ENCODE measurements at regions not wholly inside any gene's neighbourhood (a gene's known extent, or its start where the extent isn't known, plus 50 kb on each side); places are given as distances from the start of the nearest gene placed in this dataset.

DNA sequence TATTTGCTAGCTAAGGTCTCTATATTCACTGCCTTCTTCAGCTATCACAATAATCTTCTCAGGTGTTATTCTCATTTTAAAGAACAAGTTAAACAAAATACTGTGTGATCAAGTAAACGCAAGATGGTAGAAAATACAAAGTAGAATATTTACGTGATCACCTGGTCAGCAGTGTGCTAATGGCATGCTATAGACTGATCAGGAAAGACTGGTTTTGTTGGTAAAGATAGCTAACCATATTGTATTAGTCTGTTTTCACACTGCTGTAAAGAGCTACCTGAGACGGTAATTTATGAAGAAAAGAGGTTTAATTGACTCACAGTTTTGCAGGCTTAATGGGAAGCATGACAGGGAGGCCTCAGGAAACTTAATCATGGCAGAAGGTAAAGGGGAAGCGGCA is 50.4 kb downstream of the ZBTB38 start:
- TF ChIP-seq EZH2 (IDR thresholded peaks at IDR 0.05; ENCODE audit: insufficient read depth, poor library complexity, severe bottlenecking) (no peak), EZH2phosphoT487 (IDR thresholded peaks at IDR 0.05; ENCODE audit: insufficient read depth, low read depth) (no peak)
- H3K27me3 ChIP-seq (replicated peaks; ENCODE audit: insufficient read depth), result no peaks in the 10 kb centered on the region
- H3K9me3 ChIP-seq (ENCODE audit: low read depth), result no peaks in the 10 kb centered on the region
- H2AFZ ChIP-seq, result no peak overlapping the region
- H3F3A ChIP-seq (ENCODE audit: insufficient read depth), result peaks cover 71% of the 10 kb centered on the region
- H3K79me2 ChIP-seq (ENCODE audit: insufficient read depth), result peaks cover 100% of the 10 kb centered on the region
- H3K4me1 ChIP-seq (ENCODE audit: insufficient read depth), result peaks cover 46% of the 10 kb centered on the region
- peaks cover 39% of the 10 kb centered on the region; the same call in 1 of the 2 replicates for H3K36me3 ChIP-seq (ENCODE audit: low read depth)
- no peak overlapping the region for H3K4me3 ChIP-seq
- no peak overlapping the region for H3K27ac ChIP-seq
- DNase-seq, result no peak
- WGBS, 2 experiments (ENCODE audit: low coverage in 1 of 2, low lambda C conversion rate in 2 of 2, missing lambda C conversion rate in 2 of 2), result 95 to 96% methylated on average over 4 of the region's 4 CpGs
- in situ Hi-C loops (cut with MboI), result no loop called here
- no peaks in the 10 kb centered on the region for H4K20me1 ChIP-seq (ENCODE audit: insufficient read depth)
- H3K9ac ChIP-seq, result no peak overlapping the region
- no peaks in the 10 kb centered on the region for H3K9me2 ChIP-seq (ENCODE audit: insufficient read depth)
- H3K4me2 ChIP-seq (ENCODE audit: unreplicated experiment), result no peak overlapping the region

DNA sequence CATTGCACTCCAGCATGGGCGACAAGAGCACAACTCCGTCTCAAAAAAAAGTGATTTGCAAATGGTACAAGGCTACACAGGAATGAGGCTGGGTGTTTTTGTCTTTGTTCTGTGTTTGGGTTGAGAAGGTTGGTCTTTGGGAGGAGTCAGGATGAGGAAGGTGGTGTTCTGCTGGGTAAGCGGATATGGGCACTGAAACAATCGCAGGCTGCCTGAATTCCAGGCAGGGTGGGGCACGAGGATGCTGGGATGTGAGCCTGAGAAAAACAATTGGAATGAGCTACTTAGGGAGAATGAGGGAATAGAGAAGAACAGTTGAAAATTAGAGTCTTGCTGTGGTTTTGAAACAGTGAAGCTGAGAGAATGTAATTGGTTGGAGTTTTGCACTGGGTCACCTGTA is 51.6 kb downstream of the ZBTB38 start:
- in situ Hi-C loops (cut with MboI), result no loop called here
- Histone ChIP-seq H4K20me1 (ENCODE audit: insufficient read depth) (no peaks in the 10 kb centered on the region), H3K4me3 (no peak overlapping the region), H3K36me3 (ENCODE audit: low read depth) (peaks cover 35% of the 10 kb centered on the region; the same call in 1 of the 2 replicates), H3K9ac (no peak overlapping the region), H2AFZ (no peak overlapping the region), H3K79me2 (ENCODE audit: insufficient read depth) (peaks cover 100% of the 10 kb centered on the region), H3K27ac (peak overlapping the region; percentile 81), H3K27me3 (replicated peaks; ENCODE audit: insufficient read depth) (no peaks in the 10 kb centered on the region), H3F3A (ENCODE audit: insufficient read depth) (peaks cover 64% of the 10 kb centered on the region), H3K9me2 (ENCODE audit: insufficient read depth) (no peaks in the 10 kb centered on the region), H3K4me2 (ENCODE audit: unreplicated experiment) (no peak overlapping the region), H3K9me3 (ENCODE audit: low read depth) (no peaks in the 10 kb centered on the region), H3K4me1 (ENCODE audit: insufficient read depth) (peaks cover 34% of the 10 kb centered on the region)
- TF ChIP-seq EZH2phosphoT487 (IDR thresholded peaks at IDR 0.05; ENCODE audit: insufficient read depth, low read depth) (no peak), EZH2 (IDR thresholded peaks at IDR 0.05; ENCODE audit: insufficient read depth, poor library complexity, severe bottlenecking) (no peak)
- peak; percentile 27 for DNase-seq
- 61 to 68% methylated on average over 5 of the region's 5 CpGs for WGBS, 2 experiments (ENCODE audit: low coverage in 1 of 2, low lambda C conversion rate in 2 of 2, missing lambda C conversion rate in 2 of 2)

DNA sequence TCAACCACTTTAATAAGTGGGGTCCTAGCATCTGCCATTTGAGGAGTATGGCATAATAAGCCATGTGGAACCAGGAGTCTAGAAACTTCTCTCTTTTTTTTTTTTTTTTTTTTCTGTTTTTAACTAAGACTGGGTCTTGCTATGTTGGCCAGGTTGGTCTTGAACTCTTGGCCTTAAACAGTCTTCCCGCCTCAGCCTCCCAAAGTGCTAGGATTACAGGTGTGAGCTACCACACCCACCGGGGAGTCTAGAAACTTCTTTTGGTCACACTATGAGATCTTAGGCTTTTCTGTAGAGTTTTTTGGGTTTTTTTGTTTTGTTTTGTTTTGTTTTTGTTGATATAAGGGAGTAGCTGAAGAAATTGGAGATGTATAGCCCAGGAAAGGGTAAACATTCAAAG is 52.9 kb downstream of the ZBTB38 start:
- no peaks in the 10 kb centered on the region for H4K20me1 ChIP-seq (ENCODE audit: insufficient read depth)
- H3K4me3 ChIP-seq, result no peak overlapping the region
- DNase-seq, result no peak
- H3K9me2 ChIP-seq (ENCODE audit: insufficient read depth), result no peaks in the 10 kb centered on the region
- peak overlapping the region; percentile 81 for H3K27ac ChIP-seq
- no peaks in the 10 kb centered on the region for H3K27me3 ChIP-seq (replicated peaks; ENCODE audit: insufficient read depth)
- 98 to 100% methylated on average over 2 of the region's 2 CpGs for WGBS, 2 experiments (ENCODE audit: low coverage in 1 of 2, low lambda C conversion rate in 2 of 2, missing lambda C conversion rate in 2 of 2)
- TF ChIP-seq EZH2phosphoT487 (IDR thresholded peaks at IDR 0.05; ENCODE audit: insufficient read depth, low read depth) (no peak), EZH2 (IDR thresholded peaks at IDR 0.05; ENCODE audit: insufficient read depth, poor library complexity, severe bottlenecking) (no peak)
- H2AFZ ChIP-seq, result no peak overlapping the region
- no peaks in the 10 kb centered on the region for H3K9me3 ChIP-seq (ENCODE audit: low read depth)
- H3F3A ChIP-seq (ENCODE audit: insufficient read depth), result peaks cover 67% of the 10 kb centered on the region
- H3K36me3 ChIP-seq (ENCODE audit: low read depth), result peaks cover 25% of the 10 kb centered on the region; the same call in 1 of the 2 replicates
- in situ Hi-C loops (cut with MboI), result no loop called here
- peak overlapping the region; percentile 38; the same call in 1 of the 2 replicates for H3K9ac ChIP-seq
- peaks cover 34% of the 10 kb centered on the region for H3K4me1 ChIP-seq (ENCODE audit: insufficient read depth)
- peak overlapping the region; percentile 25 for H3K4me2 ChIP-seq (ENCODE audit: unreplicated experiment)
- peaks cover 100% of the 10 kb centered on the region for H3K79me2 ChIP-seq (ENCODE audit: insufficient read depth)

DNA sequence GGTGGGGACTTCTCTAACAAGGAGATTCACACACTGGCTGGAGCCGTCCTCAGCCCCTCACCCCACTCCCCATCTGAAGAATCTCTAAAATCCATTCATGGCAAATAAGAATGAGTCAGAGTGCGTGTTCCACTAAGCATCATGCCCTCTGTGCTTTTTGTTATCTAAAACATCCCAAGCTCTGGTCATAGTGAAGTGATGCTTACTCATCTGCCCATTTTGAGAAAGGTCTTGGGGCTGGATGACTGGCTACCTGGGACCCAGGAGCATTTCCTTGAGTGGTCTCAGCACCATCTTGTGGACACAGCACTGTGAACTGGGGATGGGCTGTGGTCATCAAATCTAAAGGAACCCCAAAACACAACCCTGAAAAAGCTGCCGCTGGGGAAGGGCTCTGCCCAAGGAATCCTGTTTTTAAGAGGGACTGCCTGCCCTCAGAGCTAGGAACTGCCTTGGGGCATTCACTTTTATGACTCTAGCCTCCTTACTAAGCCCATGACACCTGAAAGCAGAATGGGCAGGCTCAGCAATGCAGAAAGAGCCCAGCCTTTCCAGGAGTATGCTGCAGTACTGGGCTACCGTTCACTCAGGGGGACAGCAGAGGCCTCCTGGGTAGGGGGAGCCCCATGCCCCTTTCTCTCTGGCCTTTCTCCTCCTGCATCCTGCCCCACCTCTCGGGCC is 53.5 kb downstream of the ZBTB38 start:
- no peaks in the 10 kb centered on the region for H3K9me2 ChIP-seq (ENCODE audit: insufficient read depth)
- peaks cover 100% of the 10 kb centered on the region for H3K79me2 ChIP-seq (ENCODE audit: insufficient read depth)
- H4K20me1 ChIP-seq (ENCODE audit: insufficient read depth), result no peaks in the 10 kb centered on the region
- H3K4me2 ChIP-seq (ENCODE audit: unreplicated experiment), result peak overlapping the region; percentile 25
- TF ChIP-seq EZH2 (IDR thresholded peaks at IDR 0.05; ENCODE audit: insufficient read depth, poor library complexity, severe bottlenecking) (no peak), EZH2phosphoT487 (IDR thresholded peaks at IDR 0.05; ENCODE audit: insufficient read depth, low read depth) (no peak)
- no peak overlapping the region for H2AFZ ChIP-seq
- peak overlapping the region; percentile 81 for H3K27ac ChIP-seq
- peaks cover 25% of the 10 kb centered on the region; the same call in 1 of the 2 replicates for H3K36me3 ChIP-seq (ENCODE audit: low read depth)
- in situ Hi-C loops (cut with MboI), result no loop called here
- 51 to 55% methylated on average over 5 of the region's 5 CpGs for WGBS, 2 experiments (ENCODE audit: low coverage in 1 of 2, low lambda C conversion rate in 2 of 2, missing lambda C conversion rate in 2 of 2)
- H3K9me3 ChIP-seq (ENCODE audit: low read depth), result no peaks in the 10 kb centered on the region
- H3K9ac ChIP-seq, result peak overlapping the region; percentile 48
- peaks cover 40% of the 10 kb centered on the region for H3K4me1 ChIP-seq (ENCODE audit: insufficient read depth)
- peaks cover 71% of the 10 kb centered on the region for H3F3A ChIP-seq (ENCODE audit: insufficient read depth)
- H3K4me3 ChIP-seq, result no peak overlapping the region
- DNase-seq, result peak; percentile 84
- no peaks in the 10 kb centered on the region for H3K27me3 ChIP-seq (replicated peaks; ENCODE audit: insufficient read depth)

Measured in GM23248 (cell line).